Lung (tissue), 11 donors: ENCODE measurements at regions not wholly inside any gene's neighbourhood (a gene's known extent, or its start where the extent isn't known, plus 50 kb on each side); places are given as distances from the start of the nearest gene placed in this dataset.
A peak's percentile ranks its signal among the peaks of the same experiment; 100 is the strongest.

Source experiments
- ATAC-seq: fragments of 200-7000 bp; cut with Tn5 transposase; one replicate; pipeline ENCODE4 v1.9.1; 2020; ENCODE audit warnings: moderate number of reproducible peaks; ENCODE audit not compliant: insufficient read depth, low FRiP score
- DNase-seq, 3 donors: peaks; one replicate each; pipeline ENCODE4 v3.0.0-alpha.2; 2013 to 2017
- H3K27ac ChIP-seq, 2 donors: one replicate each; pipeline ENCODE4 v1.5.1; 2013; ENCODE audit warnings: mild to moderate bottlenecking in 2 of 2, moderate library complexity in 2 of 2, control low read depth in 1 of 2, inconsistent platforms in 1 of 2, low read depth in 1 of 2, low read length in 1 of 2
- H3K27me3 ChIP-seq, 3 donors: one replicate each; pipeline ENCODE4 v1.5.1; 2013; ENCODE audit warnings: low read length in 2 of 3; ENCODE audit not compliant: control insufficient read depth in 3 of 3, insufficient read depth in 3 of 3
- H3K36me3 ChIP-seq, 4 donors: one replicate each; pipeline ENCODE4 v1.5.1; 2013; ENCODE audit warnings: low read length in 4 of 4, mild to moderate bottlenecking in 1 of 4, moderate library complexity in 1 of 4; ENCODE audit not compliant: control insufficient read depth in 4 of 4, insufficient read depth in 4 of 4
- H3K4me1 ChIP-seq, 5 donors: one replicate each; pipeline ENCODE4 v1.5.1; 2013; ENCODE audit warnings: low read length in 5 of 5, mild to moderate bottlenecking in 2 of 5, moderate library complexity in 1 of 5; ENCODE audit not compliant: control insufficient read depth in 5 of 5, insufficient read depth in 5 of 5
- H3K4me3 ChIP-seq: one replicate; pipeline ENCODE4 v1.5.1; 2013; ENCODE audit warnings: mild to moderate bottlenecking, control low read depth, moderate library complexity
- H3K9ac ChIP-seq, 2 donors: one replicate each; pipeline ENCODE4 v1.5.1; 2013; ENCODE audit warnings: low read length in 2 of 2, control low read depth in 1 of 2; ENCODE audit not compliant: insufficient read depth in 1 of 2
- H3K9me3 ChIP-seq, 4 donors: one replicate each; pipeline ENCODE4 v1.5.1; 2013; ENCODE audit warnings: low read length in 3 of 4, mild to moderate bottlenecking in 1 of 4, moderate library complexity in 1 of 4; ENCODE audit not compliant: control insufficient read depth in 4 of 4, insufficient read depth in 3 of 4
- CTCF ChIP-seq: IDR thresholded peaks from 2 replicates; pipeline ENCODE4 v1.5.1; 2012; ENCODE audit warnings: mild to moderate bottlenecking; ENCODE audit errors: control extremely low read depth, extremely low read depth
- WGBS, 2 donors: extraction: QIAGEN DNeasy Blood & Tissue Kit; methylation state at CpG; one replicate each; pipeline ENCODE4 v1.1.7; 2013; 5-methylcytosine and 5-hydroxymethylcytosine counted together
- donor health status: control.
- donor health status: control.
- donor health status: Bipolar disorder and iron deficiency.
- donor health status: healthy.
- donor health status: DM: yes; HTN: yes; CAD: no.

- Histone ChIP-seq H3K27me3 (no peaks in the 10 kb centered on the region), H3K9ac (no peak overlapping the region), H3K9me3 (no peaks in the 10 kb centered on the region), H3K4me3 (no peak overlapping the region), H3K36me3 (no peaks in the 10 kb centered on the region), H3K27ac (no peak overlapping the region), H3K4me1 (peaks cover 0 to 28% (median 0%) of the 10 kb centered on the region in 5 donors)
- no peak for ATAC-seq
- peak in 1 of 3 donors; percentile 47 for DNase-seq
- WGBS, 2 donors, result 70 to 81% methylated on average over 2 of the region's 2 CpGs
- no peak for TF ChIP-seq CTCF
These were observed 523.0 kb upstream of the CDH11 start for GRCh38 chr16:65644821-65645220.

- Histone ChIP-seq H3K27ac (no peak overlapping the region), H3K4me3 (no peak overlapping the region), H3K9ac (no peak overlapping the region), H3K4me1 (peaks cover 0 to 18% (median 0%) of the 10 kb centered on the region in 5 donors), H3K9me3 (no peaks in the 10 kb centered on the region), H3K27me3 (no peaks in the 10 kb centered on the region), H3K36me3 (no peaks in the 10 kb centered on the region)
- 91 to 94% methylated on average over 3 of the region's 3 CpGs for WGBS, 2 donors
- no peak for TF ChIP-seq CTCF
- DNase-seq, result no peak
- ATAC-seq, result no peak
These were observed 520.0 kb upstream of the CDH11 start for GRCh38 chr16:65641762-65642289.

GRCh38 chr16:65641049-65641761 lies 519.3 kb upstream of the CDH11 start:
- Histone ChIP-seq H3K9me3 (no peaks in the 10 kb centered on the region), H3K4me1 (peaks cover 0 to 18% (median 0%) of the 10 kb centered on the region in 5 donors), H3K4me3 (no peak overlapping the region), H3K36me3 (no peaks in the 10 kb centered on the region), H3K27me3 (no peaks in the 10 kb centered on the region), H3K9ac (no peak overlapping the region), H3K27ac (no peak overlapping the region)
- DNase-seq, result peak in 2 of 3 donors; percentile 61 to 74
- ATAC-seq, result no peak
- no peak for TF ChIP-seq CTCF
- WGBS, 2 donors, result 88 to 91% methylated on average over 3 of the region's 3 CpGs
